A549 (cell line): ENCODE measurements at regions not wholly inside any gene's neighbourhood (a gene's known extent, or its start where the extent isn't known, plus 50 kb on each side); places are given as distances from the start of the nearest gene placed in this dataset.

Experiments used
- ATAC-seq, 2 experiments: fragments of 200-7000 bp in 1 of 2; fragments of >200 bp in 1 of 2; cut with Nextera tagmentation in 1 of 2; cut with Tn5 transposase in 1 of 2; 3 replicates each; pipeline versions ENCODE4 v1.8.0 to v1.9.1; 2018 to 2020; ENCODE audit warnings: mild to moderate bottlenecking in 1 of 2, moderate library complexity in 1 of 2
- CTCF ChIA-PET: fragments of 300-600 bp; sonication (Branson Sonifier 250); formaldehyde crosslinking; extraction: SDS; loops from one replicate; lab custom pipeline; 2021; ENCODE audit warnings: antibody characterized with exemption, inconsistent platforms; lab: Yijun Ruan, JAX
- POLR2A ChIA-PET: fragments of 350-600 bp; formaldehyde crosslinking; extraction: SDS; loops from one replicate; lab custom pipeline; 2021; ENCODE audit warnings: antibody characterized with exemption, inconsistent platforms; lab: Yijun Ruan, JAX
- DNase-seq, 2 experiments: peaks; one replicate each; pipeline versions ENCODE4 v3.0.0 to v3.0.0-alpha.2; 2011 to 2016; ENCODE audit warnings: low read depth in 1 of 2, low spot score in 1 of 2
- FAIRE-seq: peaks from 2 replicates; lab custom pipeline; 2011; peaks lifted over from hg19 to GRCh38; lab: Jason Lieb, UNC
- H3K27ac ChIP-seq, 2 experiments: fragments of >200 bp; sonication (Bioruptor Twin); formaldehyde crosslinking; 3 replicates each; pipeline ENCODE4 v1.5.1; 2016 to 2017
- H3K4me1 ChIP-seq: fragments of >200 bp; sonication (Bioruptor Twin); formaldehyde crosslinking; 3 replicates; pipeline ENCODE4 v1.6.1; 2016
- H3K4me2 ChIP-seq: fragments of >200 bp; sonication (Bioruptor Twin); formaldehyde crosslinking; 3 replicates; pipeline ENCODE4 v1.6.1; 2016
- H3K4me3 ChIP-seq: fragments of >200 bp; sonication (Bioruptor Twin); formaldehyde crosslinking; 3 replicates; pipeline ENCODE4 v1.5.1; 2016
- H3K9me3 ChIP-seq: fragments of >200 bp; sonication (Bioruptor Twin); formaldehyde crosslinking; 3 replicates; pipeline ENCODE4 v1.6.1; 2016
- BHLHE40 ChIP-seq: IDR thresholded peaks from 2 replicates; pipeline ENCODE4 v1.6.1; 2012; ENCODE audit warnings: low read depth, low read length, inconsistent platforms
- CBX2 ChIP-seq: fragments of 200-600 bp; sonication (generic); IDR thresholded peaks from 2 replicates; pipeline ENCODE4 v1.6.1; 2016; ENCODE audit warnings: low read depth, mild to moderate bottlenecking, borderline replicate concordance
- CEBPB ChIP-seq, 2 experiments: fragments of >200 bp in 1 of 2; sonication (Bioruptor Twin) in 1 of 2; formaldehyde crosslinking in 1 of 2; IDR thresholded peaks; 2 replicates each; pipeline ENCODE4 v1.6.1; 2012 to 2016
- CHD2 ChIP-seq: fragments of 150-350 bp; IDR thresholded peaks from 2 replicates; pipeline ENCODE4 v1.6.1; 2014; ENCODE audit warnings: low read length; ENCODE audit not compliant: partially characterized antibody
- CHD4 ChIP-seq: fragments of 200-600 bp; sonication (generic); IDR thresholded peaks from 2 replicates; pipeline ENCODE4 v1.6.1; 2016; ENCODE audit warnings: antibody characterized with exemption, mild to moderate bottlenecking, borderline replicate concordance
- CTCF ChIP-seq: fragments of >200 bp; sonication (Bioruptor Twin); formaldehyde crosslinking; IDR thresholded peaks from 3 replicates; pipeline ENCODE4 v1.5.1; 2016
- EHF ChIP-seq: fragments of 250-450 bp; sonication (Bioruptor Pico); IDR thresholded peaks from 2 replicates; pipeline ENCODE4 v1.5.0; 2020; ENCODE audit warnings: mild to moderate bottlenecking
- EHMT2 ChIP-seq: fragments of 200-600 bp; sonication (generic); IDR thresholded peaks from 2 replicates; pipeline ENCODE4 v1.6.1; 2016; ENCODE audit warnings: antibody characterized with exemption, low read depth, mild to moderate bottlenecking, moderate library complexity
- ESRRA ChIP-seq: fragments of 150-350 bp; IDR thresholded peaks from 2 replicates; pipeline ENCODE4 v1.6.1; 2014; ENCODE audit warnings: mild to moderate bottlenecking, low read length, borderline replicate concordance
- FOSB ChIP-seq: fragments of 250-450 bp; sonication (Bioruptor Pico); IDR thresholded peaks from 2 replicates; pipeline ENCODE4 v1.5.0; 2020; ENCODE audit warnings: mild to moderate bottlenecking, moderate library complexity
- JUNB ChIP-seq: fragments of >200 bp; sonication (Bioruptor Twin); formaldehyde crosslinking; IDR thresholded peaks from 2 replicates; pipeline ENCODE4 v1.6.1; 2016
- KDM5A ChIP-seq: fragments of 200-600 bp; sonication (generic); IDR thresholded peaks from 2 replicates; pipeline ENCODE4 v1.6.1; 2016; ENCODE audit warnings: antibody characterized with exemption, mild to moderate bottlenecking
- MYC ChIP-seq: IDR thresholded peaks from 2 replicates; pipeline ENCODE4 v1.6.1; 2012; ENCODE audit warnings: mild to moderate bottlenecking, inconsistent platforms, low read length, improper control_type of control experiment, borderline replicate concordance
- NFE2L2 ChIP-seq: fragments of 150-350 bp; conservative IDR thresholded peaks from 2 replicates; pipeline ENCODE4 v1.6.1; 2014; ENCODE audit warnings: low read length
- PHF8 ChIP-seq: fragments of 200-600 bp; sonication (generic); IDR thresholded peaks from 2 replicates; pipeline ENCODE4 v1.6.1; 2016; ENCODE audit warnings: low read depth, mild to moderate bottlenecking, antibody characterized with exemption, moderate library complexity, borderline replicate concordance
- POLR2AphosphoS2 ChIP-seq: conservative IDR thresholded peaks from 2 replicates; pipeline ENCODE4 v1.6.1; 2012; ENCODE audit warnings: low read length, improper control_type of control experiment, inconsistent platforms
- RFX5 ChIP-seq: fragments of 450-650 bp; IDR thresholded peaks from 2 replicates; pipeline ENCODE4 v1.7.1; 2014; ENCODE audit warnings: antibody characterized with exemption, mild to moderate bottlenecking, moderate library complexity
- SMC3 ChIP-seq: fragments of >200 bp; sonication (Bioruptor Twin); formaldehyde crosslinking; IDR thresholded peaks from 3 replicates; pipeline ENCODE4 v1.6.1; 2018; ENCODE audit warnings: inconsistent platforms
- WGBS: methylation state at CpG from one replicate; pipeline ENCODE4 v1.1.6; 2017; ENCODE audit errors: missing lambda C conversion rate; 5-methylcytosine and 5-hydroxymethylcytosine counted together
- TF ChIP-seq, protein P1 (sequence below): fragments of 150-350 bp; IDR thresholded peaks from 2 replicates; pipeline ENCODE4 v1.6.1; 2014; ENCODE audit warnings: low read depth, mild to moderate bottlenecking, low read length
- TF ChIP-seq, protein P2 (sequence below): IDR thresholded peaks from 2 replicates; pipeline ENCODE4 v1.6.1; 2012
- TF ChIP-seq, protein P3 (sequence below): IDR thresholded peaks from 2 replicates; pipeline ENCODE4 v1.6.1; 2012; ENCODE audit warnings: low read depth, borderline replicate concordance
- TF ChIP-seq, protein P4 (sequence below): fragments of 450-650 bp; IDR thresholded peaks from 2 replicates; pipeline ENCODE4 v1.6.1; 2014; ENCODE audit warnings: antibody characterized with exemption
- TF ChIP-seq, protein P5 (sequence below): fragments of >200 bp; sonication (Bioruptor Twin); formaldehyde crosslinking; IDR thresholded peaks from 2 replicates; pipeline ENCODE4 v1.6.1; 2016

DNA sequence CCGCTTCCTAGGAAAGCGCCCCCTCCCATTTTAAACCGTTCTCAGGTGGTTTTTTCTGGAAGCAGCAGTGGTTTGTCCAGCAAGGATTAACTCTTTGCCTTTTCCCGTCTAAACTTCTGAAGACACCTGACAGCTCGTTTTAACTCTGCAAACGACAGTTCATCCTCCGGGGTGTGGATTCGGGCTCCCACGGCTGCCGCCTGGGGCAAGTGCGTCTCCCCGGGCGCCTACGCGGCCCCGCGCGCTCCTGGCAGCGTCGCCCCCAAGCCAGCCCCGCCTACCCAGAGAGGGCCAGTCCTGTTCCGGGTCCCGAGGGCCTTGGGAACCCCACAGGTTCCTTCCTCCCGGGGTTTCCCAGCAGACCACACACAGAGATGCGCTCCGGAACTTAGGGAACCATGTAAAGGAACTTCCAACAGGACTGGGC is 54.4 kb downstream of the PRR18 start:
- Histone ChIP-seq H3K4me2 (peak overlapping the region; percentile 75), H3K4me3 (peak overlapping the region; percentile 39; the same call in 1 of the 3 replicates), H3K27ac (no peak overlapping the region), H3K9me3 (no peaks in the 10 kb centered on the region), H3K4me1 (no peaks in the 10 kb centered on the region)
- FAIRE-seq (no peak), ATAC-seq (no peak), DNase-seq (no peak)
- TF ChIP-seq EHMT2 (no peak), EHF (no peak), JUNB (no peak), FOSB (CRISPR knock-in tag) (no peak), CHD4 (no peak), KDM5A (no peak)
- TF ChIP-seq, protein P1, sequence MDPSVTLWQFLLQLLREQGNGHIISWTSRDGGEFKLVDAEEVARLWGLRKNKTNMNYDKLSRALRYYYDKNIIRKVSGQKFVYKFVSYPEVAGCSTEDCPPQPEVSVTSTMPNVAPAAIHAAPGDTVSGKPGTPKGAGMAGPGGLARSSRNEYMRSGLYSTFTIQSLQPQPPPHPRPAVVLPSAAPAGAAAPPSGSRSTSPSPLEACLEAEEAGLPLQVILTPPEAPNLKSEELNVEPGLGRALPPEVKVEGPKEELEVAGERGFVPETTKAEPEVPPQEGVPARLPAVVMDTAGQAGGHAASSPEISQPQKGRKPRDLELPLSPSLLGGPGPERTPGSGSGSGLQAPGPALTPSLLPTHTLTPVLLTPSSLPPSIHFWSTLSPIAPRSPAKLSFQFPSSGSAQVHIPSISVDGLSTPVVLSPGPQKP, result no peak
- TF ChIP-seq, protein P2, sequence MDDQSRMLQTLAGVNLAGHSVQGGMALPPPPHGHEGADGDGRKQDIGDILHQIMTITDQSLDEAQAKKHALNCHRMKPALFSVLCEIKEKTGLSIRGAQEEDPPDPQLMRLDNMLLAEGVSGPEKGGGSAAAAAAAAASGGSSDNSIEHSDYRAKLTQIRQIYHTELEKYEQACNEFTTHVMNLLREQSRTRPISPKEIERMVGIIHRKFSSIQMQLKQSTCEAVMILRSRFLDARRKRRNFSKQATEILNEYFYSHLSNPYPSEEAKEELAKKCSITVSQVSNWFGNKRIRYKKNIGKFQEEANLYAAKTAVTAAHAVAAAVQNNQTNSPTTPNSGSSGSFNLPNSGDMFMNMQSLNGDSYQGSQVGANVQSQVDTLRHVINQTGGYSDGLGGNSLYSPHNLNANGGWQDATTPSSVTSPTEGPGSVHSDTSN, result no peak
- ChIA-PET POLR2A (no interaction called here), CTCF (interaction anchor here (0.8 to 1.1 kb wide), 2 partner anchors 18 to 48 kb away, joined by 3 read pairs; no protein-coding TSS in a partner anchor)
- WGBS, result 46% methylated on average over 14 of the region's 26 CpGs

DNA sequence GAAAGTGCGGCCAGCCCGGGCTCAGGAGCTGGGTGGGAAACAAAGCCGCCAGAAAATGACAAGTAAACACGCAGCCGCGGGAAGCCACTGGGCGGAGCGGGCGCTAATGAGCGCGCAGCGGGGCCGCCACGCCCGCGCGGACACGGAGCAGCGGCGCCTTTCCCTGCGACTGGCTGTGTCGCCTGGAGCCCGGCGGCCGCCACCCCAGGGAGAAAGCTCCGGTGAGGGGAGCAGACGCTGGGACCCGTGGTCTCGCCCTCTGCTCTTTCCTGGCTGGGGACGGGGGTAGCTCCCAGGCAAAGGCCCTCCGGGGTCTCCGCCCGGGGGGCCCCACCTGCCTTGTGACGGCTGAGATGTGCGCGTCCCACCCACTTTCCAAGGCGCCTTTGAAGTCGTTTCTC is 54.9 kb downstream of the PRR18 start:
- 0 out of 6 replicates have a peak overlapping the region, but pooled peaks of 1 of the 2 experiments have one; percentile 12 for H3K27ac ChIP-seq
- H3K4me2 ChIP-seq, result peak overlapping the region; percentile 75
- POLR2A ChIA-PET, result no interaction called here
- ATAC-seq (peak in 1 of 2 experiments; percentile 66; a peak in 3 of 6 replicates), FAIRE-seq (no peak)
- WGBS, result 50% methylated on average over 36 of the region's 38 CpGs
- TF ChIP-seq, protein P3, sequence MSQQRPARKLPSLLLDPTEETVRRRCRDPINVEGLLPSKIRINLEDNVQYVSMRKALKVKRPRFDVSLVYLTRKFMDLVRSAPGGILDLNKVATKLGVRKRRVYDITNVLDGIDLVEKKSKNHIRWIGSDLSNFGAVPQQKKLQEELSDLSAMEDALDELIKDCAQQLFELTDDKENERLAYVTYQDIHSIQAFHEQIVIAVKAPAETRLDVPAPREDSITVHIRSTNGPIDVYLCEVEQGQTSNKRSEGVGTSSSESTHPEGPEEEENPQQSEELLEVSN, result 0 out of 2 replicates have a peak, but pooled peaks have one; percentile 18
- TF ChIP-seq, protein P4, sequence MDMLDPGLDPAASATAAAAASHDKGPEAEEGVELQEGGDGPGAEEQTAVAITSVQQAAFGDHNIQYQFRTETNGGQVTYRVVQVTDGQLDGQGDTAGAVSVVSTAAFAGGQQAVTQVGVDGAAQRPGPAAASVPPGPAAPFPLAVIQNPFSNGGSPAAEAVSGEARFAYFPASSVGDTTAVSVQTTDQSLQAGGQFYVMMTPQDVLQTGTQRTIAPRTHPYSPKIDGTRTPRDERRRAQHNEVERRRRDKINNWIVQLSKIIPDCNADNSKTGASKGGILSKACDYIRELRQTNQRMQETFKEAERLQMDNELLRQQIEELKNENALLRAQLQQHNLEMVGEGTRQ, result no peak
- TF ChIP-seq, all 56 proteins: peak for 1
- DNase-seq, result no peak
- Histone ChIP-seq H3K4me1 (no peaks in the 10 kb centered on the region), H3K4me3 (peak overlapping the region; percentile 39), H3K9me3 (no peaks in the 10 kb centered on the region)
- CTCF ChIA-PET, result interaction anchor here (0.8 to 1.1 kb wide), 2 partner anchors 18 to 47 kb away, joined by 3 read pairs; no protein-coding TSS in a partner anchor

- no peak for DNase-seq
- Histone ChIP-seq H3K4me1 (no peaks in the 10 kb centered on the region), H3K4me3 (no peak overlapping the region), H3K27ac (no peak overlapping the region), H3K9me3 (no peaks in the 10 kb centered on the region), H3K4me2 (no peak overlapping the region; the same call in 1 of the 3 replicates)
- ChIA-PET POLR2A (no interaction called here), CTCF (no interaction called here)
- WGBS, result 68% methylated on average over 20 of the region's 27 CpGs
- TF ChIP-seq EHF, result no peak
- no peak for TF ChIP-seq CHD2
- no peak for TF ChIP-seq JUNB
- no peak for TF ChIP-seq RFX5
- TF ChIP-seq, protein P5, sequence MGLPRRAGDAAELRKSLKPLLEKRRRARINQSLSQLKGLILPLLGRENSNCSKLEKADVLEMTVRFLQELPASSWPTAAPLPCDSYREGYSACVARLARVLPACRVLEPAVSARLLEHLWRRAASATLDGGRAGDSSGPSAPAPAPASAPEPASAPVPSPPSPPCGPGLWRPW, result no peak
- no peak for TF ChIP-seq ESRRA
- no peak for TF ChIP-seq POLR2AphosphoS2
- TF ChIP-seq NFE2L2, result no peak
- TF ChIP-seq SMC3, result no peak
- no peak for TF ChIP-seq CBX2
- TF ChIP-seq, protein P2, result no peak
- no peak for TF ChIP-seq CEBPB (IDR thresholded peaks at IDR 0.05)
- no peak for TF ChIP-seq MYC
- no peak for TF ChIP-seq CTCF
- TF ChIP-seq BHLHE40, result no peak
- TF ChIP-seq PHF8, result no peak
- no peak for ATAC-seq
- FAIRE-seq, result no peak
These were observed 55.6 kb downstream of the PRR18 start for GRCh38 chr6:166252601-166253000.
